HCT116 (cell line): ENCODE measurements at regions not wholly inside any gene's neighbourhood (a gene's known extent, or its start where the extent isn't known, plus 50 kb on each side); places are given as distances from the start of the nearest gene placed in this dataset.

Experiments used
- ATAC-seq: fragments of 200-7000 bp; cut with Tn5 transposase; 2 replicates; pipeline ENCODE4 v1.9.1; 2020; ENCODE audit warnings: mild to moderate bottlenecking, moderate library complexity
- BruUV-seq: library from RNA; stranded (reverse); fragments of 400-500 nt; replicated peaks from 2 replicates; lab custom pipeline; 2021; lab: Mats Ljungman, UMichigan
- CTCF ChIA-PET: fragments of 300-600 bp; sonication (Branson Sonifier 250); formaldehyde crosslinking; loops from one replicate; lab custom pipeline; 2021; ENCODE audit warnings: antibody characterized with exemption; lab: Charles Lee
- POLR2A ChIA-PET: fragments of 300-600, 350-600 bp; sonication (Branson Sonifier 250); formaldehyde crosslinking; loops from one replicate; lab custom pipeline; 2021; ENCODE audit warnings: antibody characterized with exemption; lab: Charles Lee
- RAD21 ChIA-PET, 2 experiments: fragments of 300-600 bp; sonication (Branson Sonifier 250); formaldehyde crosslinking; loops; one replicate each; lab custom pipeline; 2023; ENCODE audit warnings: low total read pairs in 2 of 2; ENCODE audit not compliant: uncharacterized antibody in 2 of 2, unreplicated experiment in 2 of 2, low non-redundant PET in 1 of 2; lab: Charles Lee
- DNase-seq: peaks from one replicate; pipeline ENCODE4 v3.0.0-alpha.2; 2010; ENCODE audit warnings: low read depth, low spot score
- H2AFZ ChIP-seq: fragments of 200-600 bp; shearing (Covaris generic), sonication (generic); 2 replicates; pipeline ENCODE4 v1.6.1; 2017; ENCODE audit warnings: low read depth, mixed run types, mixed read lengths, antibody characterized with exemption, low read length; ENCODE audit not compliant: poor library complexity, severe bottlenecking
- H3K27ac ChIP-seq: 2 replicates; pipeline ENCODE4 v1.5.1; 2012; ENCODE audit warnings: low read depth, low read length
- H3K27me3 ChIP-seq: fragments of 200-600 bp; sonication (generic); 2 replicates; pipeline ENCODE4 v1.6.1; 2016; ENCODE audit warnings: mixed run types, low read length, mixed read lengths; ENCODE audit not compliant: insufficient read depth
- H3K36me3 ChIP-seq, 2 experiments: fragments of 200-500 bp in 1 of 2; fragments of 200-600 bp in 1 of 2; sonication (Bioruptor generic) in 1 of 2; sonication (generic) in 1 of 2; 2 replicates each; pipeline versions ENCODE4 v1.5.1 to v1.6.1; 2014 to 2016; ENCODE audit warnings: low read length in 2 of 2, inconsistent platforms in 1 of 2, mixed read lengths in 1 of 2, mixed run types in 1 of 2; ENCODE audit not compliant: insufficient read depth in 2 of 2, control insufficient read depth in 1 of 2
- H3K4me1 ChIP-seq, 2 experiments: fragments of 200-600 bp in 1 of 2; sonication (generic) in 1 of 2; 2 replicates each; pipeline versions ENCODE4 v1.5.1 to v1.6.1; 2012 to 2017; ENCODE audit warnings: low read length in 2 of 2, inconsistent platforms in 1 of 2, mild to moderate bottlenecking in 1 of 2, mixed read lengths in 1 of 2, mixed run types in 1 of 2, moderate library complexity in 1 of 2; ENCODE audit not compliant: insufficient read depth in 2 of 2, control insufficient read depth in 1 of 2
- H3K4me2 ChIP-seq: fragments of 200-600 bp; sonication (generic); 2 replicates; pipeline ENCODE4 v1.6.1; 2017; ENCODE audit warnings: mixed run types, low read length, mixed read lengths
- H3K4me3 ChIP-seq, 2 experiments: fragments of 200-600 bp in 1 of 2; sonication (generic) in 1 of 2; replicated peaks in 1 of 2; 2 replicates each; pipeline ENCODE4 v1.5.1; 2011 to 2016; ENCODE audit warnings: low read length in 2 of 2, control low read depth in 1 of 2, low read depth in 1 of 2, mild to moderate bottlenecking in 1 of 2, mixed read lengths in 1 of 2, mixed run types in 1 of 2
- H3K79me2 ChIP-seq: fragments of 200-600 bp; sonication (generic); 2 replicates; pipeline ENCODE4 v1.6.1; 2017; ENCODE audit warnings: mild to moderate bottlenecking, mixed run types, low read length, moderate library complexity, mixed read lengths; ENCODE audit not compliant: insufficient read depth
- H3K9ac ChIP-seq: fragments of 200-600 bp; sonication (generic); 2 replicates; pipeline ENCODE4 v1.6.1; 2016; ENCODE audit warnings: low read length, mixed read lengths
- H3K9me2 ChIP-seq: fragments of 200-600 bp; sonication (generic), shearing (Covaris generic); 2 replicates; pipeline ENCODE4 v1.6.1; 2017; ENCODE audit warnings: mixed run types, mild to moderate bottlenecking, moderate library complexity; ENCODE audit not compliant: insufficient read depth
- H3K9me3 ChIP-seq, 2 experiments: fragments of 200-500 bp in 1 of 2; fragments of 200-600 bp in 1 of 2; sonication (Bioruptor generic) in 1 of 2; sonication (generic) in 1 of 2; 2 replicates each; pipeline ENCODE4 v1.6.1; 2014 to 2017; ENCODE audit warnings: low read length in 2 of 2, mixed read lengths in 2 of 2, inconsistent platforms in 1 of 2, low read depth in 1 of 2, mild to moderate bottlenecking in 1 of 2, mixed run types in 1 of 2, moderate library complexity in 1 of 2; ENCODE audit not compliant: control insufficient read depth in 1 of 2, insufficient read depth in 1 of 2
- H4K20me1 ChIP-seq: fragments of 200-600 bp; sonication (generic), shearing (Covaris generic); 2 replicates; pipeline ENCODE4 v1.6.1; 2017; ENCODE audit warnings: mixed run types, mild to moderate bottlenecking, moderate library complexity; ENCODE audit not compliant: insufficient read depth
- CEBPB ChIP-seq: IDR thresholded peaks from 2 replicates; pipeline ENCODE4 v1.6.1; 2012; ENCODE audit warnings: low read depth
- EGR1 ChIP-seq: IDR thresholded peaks from 2 replicates; pipeline ENCODE4 v1.6.1; 2012; ENCODE audit warnings: low read depth
- FOSL1 ChIP-seq: IDR thresholded peaks from 2 replicates; pipeline ENCODE4 v1.6.1; 2012; ENCODE audit warnings: low read depth
- JUND ChIP-seq: IDR thresholded peaks from 2 replicates; pipeline ENCODE4 v1.6.1; 2012
- RAD21 ChIP-seq: IDR thresholded peaks from 2 replicates; pipeline ENCODE4 v1.6.1; 2012; ENCODE audit warnings: low read depth, mild to moderate bottlenecking
- SIN3A ChIP-seq: IDR thresholded peaks from 2 replicates; pipeline ENCODE4 v1.6.1; 2012; ENCODE audit warnings: low read depth
- SP1 ChIP-seq: IDR thresholded peaks from 2 replicates; pipeline ENCODE4 v1.6.1; 2012; ENCODE audit warnings: low read depth
- SRF ChIP-seq: IDR thresholded peaks from 2 replicates; pipeline ENCODE4 v1.6.1; 2012; ENCODE audit warnings: low read depth
- YY1 ChIP-seq: IDR thresholded peaks from 2 replicates; pipeline ENCODE4 v1.6.1; 2011; ENCODE audit warnings: low read length, low read depth, moderate library complexity, mild to moderate bottlenecking; ENCODE audit not compliant: insufficient replicate concordance; ENCODE audit errors: extremely low read depth
- ZFX ChIP-seq: fragments of 450-650 bp; IDR thresholded peaks from 2 replicates; pipeline ENCODE4 v1.6.1; 2017
- ZNF274 ChIP-seq: fragments of 200-500 bp; sonication (Bioruptor generic); IDR thresholded peaks from 2 replicates; pipeline ENCODE4 v1.6.1; 2014; ENCODE audit warnings: mild to moderate bottlenecking, low read depth, low read length, inconsistent platforms
- intact Hi-C: fragments of 100-400 bp; cut with micrococcal nuclease; formaldehyde crosslinking; loops from 2 replicates; pipeline ENCODE4 v1.10.0; 2022
- TF ChIP-seq, protein P1 (sequence below): IDR thresholded peaks from 2 replicates; pipeline ENCODE4 v1.6.1; 2011; ENCODE audit warnings: mild to moderate bottlenecking, low read length, moderate library complexity; ENCODE audit not compliant: insufficient replicate concordance; ENCODE audit errors: extremely low read depth
- TF ChIP-seq, protein P2 (sequence below): IDR thresholded peaks from 2 replicates; pipeline ENCODE4 v1.6.1; 2012; ENCODE audit warnings: low read depth
- TF ChIP-seq, protein P3 (sequence below), 3 experiments: fragments of 200-600 bp in 1 of 3; sonication (generic) in 1 of 3; IDR thresholded peaks in 2 of 3; conservative IDR thresholded peaks in 1 of 3; 2 replicates each; pipeline ENCODE4 v1.5.1; 2012 to 2017; ENCODE audit warnings: low read depth in 2 of 3, low read length in 2 of 3, antibody characterized with exemption in 1 of 3, borderline replicate concordance in 1 of 3, control low read depth in 1 of 3, mild to moderate bottlenecking in 1 of 3, mixed read lengths in 1 of 3, mixed run types in 1 of 3, moderate library complexity in 1 of 3; ENCODE audit not compliant: insufficient read depth in 1 of 3
- TF ChIP-seq, protein P4 (sequence below): IDR thresholded peaks from 2 replicates; pipeline ENCODE4 v1.6.1; 2012

DNA sequence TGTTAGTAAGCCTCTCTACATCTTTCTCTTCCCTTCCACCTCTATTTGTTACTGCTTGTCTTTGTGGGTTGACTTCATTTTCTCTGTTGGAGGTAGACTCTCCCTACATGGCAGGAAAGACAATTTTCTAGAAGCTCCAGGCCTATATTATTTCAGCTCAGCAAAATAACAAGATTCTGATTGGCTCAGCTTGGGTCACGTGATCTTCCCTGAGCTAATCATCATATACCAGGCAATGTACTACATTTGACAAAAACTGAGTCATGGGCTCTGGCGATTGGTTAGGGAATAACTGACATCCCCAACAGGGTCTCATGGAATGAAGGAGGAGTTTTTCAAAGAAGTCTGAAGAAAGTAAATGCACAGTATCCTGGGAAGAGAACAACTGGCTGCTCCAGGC lies 65.6 kb upstream of the NR3C1 start:
- ChIA-PET RAD21 (no interaction called here), POLR2A (no interaction called here), CTCF (no interaction called here)
- H3K9me3 ChIP-seq, result no peaks in the 10 kb centered on the region
- no peak overlapping the region for H3K4me2 ChIP-seq
- DNase-seq, result no peak
- no peak overlapping the region for H2AFZ ChIP-seq
- no peak overlapping the region for H3K9ac ChIP-seq
- TF ChIP-seq YY1, result no peak
- no peak for TF ChIP-seq SIN3A
- no peak for TF ChIP-seq ZFX
- no peak for TF ChIP-seq SRF
- TF ChIP-seq, protein P1, sequence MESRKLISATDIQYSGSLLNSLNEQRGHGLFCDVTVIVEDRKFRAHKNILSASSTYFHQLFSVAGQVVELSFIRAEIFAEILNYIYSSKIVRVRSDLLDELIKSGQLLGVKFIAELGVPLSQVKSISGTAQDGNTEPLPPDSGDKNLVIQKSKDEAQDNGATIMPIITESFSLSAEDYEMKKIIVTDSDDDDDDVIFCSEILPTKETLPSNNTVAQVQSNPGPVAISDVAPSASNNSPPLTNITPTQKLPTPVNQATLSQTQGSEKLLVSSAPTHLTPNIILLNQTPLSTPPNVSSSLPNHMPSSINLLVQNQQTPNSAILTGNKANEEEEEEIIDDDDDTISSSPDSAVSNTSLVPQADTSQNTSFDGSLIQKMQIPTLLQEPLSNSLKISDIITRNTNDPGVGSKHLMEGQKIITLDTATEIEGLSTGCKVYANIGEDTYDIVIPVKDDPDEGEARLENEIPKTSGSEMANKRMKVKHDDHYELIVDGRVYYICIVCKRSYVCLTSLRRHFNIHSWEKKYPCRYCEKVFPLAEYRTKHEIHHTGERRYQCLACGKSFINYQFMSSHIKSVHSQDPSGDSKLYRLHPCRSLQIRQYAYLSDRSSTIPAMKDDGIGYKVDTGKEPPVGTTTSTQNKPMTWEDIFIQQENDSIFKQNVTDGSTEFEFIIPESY, result no peak
- TF ChIP-seq, protein P2, sequence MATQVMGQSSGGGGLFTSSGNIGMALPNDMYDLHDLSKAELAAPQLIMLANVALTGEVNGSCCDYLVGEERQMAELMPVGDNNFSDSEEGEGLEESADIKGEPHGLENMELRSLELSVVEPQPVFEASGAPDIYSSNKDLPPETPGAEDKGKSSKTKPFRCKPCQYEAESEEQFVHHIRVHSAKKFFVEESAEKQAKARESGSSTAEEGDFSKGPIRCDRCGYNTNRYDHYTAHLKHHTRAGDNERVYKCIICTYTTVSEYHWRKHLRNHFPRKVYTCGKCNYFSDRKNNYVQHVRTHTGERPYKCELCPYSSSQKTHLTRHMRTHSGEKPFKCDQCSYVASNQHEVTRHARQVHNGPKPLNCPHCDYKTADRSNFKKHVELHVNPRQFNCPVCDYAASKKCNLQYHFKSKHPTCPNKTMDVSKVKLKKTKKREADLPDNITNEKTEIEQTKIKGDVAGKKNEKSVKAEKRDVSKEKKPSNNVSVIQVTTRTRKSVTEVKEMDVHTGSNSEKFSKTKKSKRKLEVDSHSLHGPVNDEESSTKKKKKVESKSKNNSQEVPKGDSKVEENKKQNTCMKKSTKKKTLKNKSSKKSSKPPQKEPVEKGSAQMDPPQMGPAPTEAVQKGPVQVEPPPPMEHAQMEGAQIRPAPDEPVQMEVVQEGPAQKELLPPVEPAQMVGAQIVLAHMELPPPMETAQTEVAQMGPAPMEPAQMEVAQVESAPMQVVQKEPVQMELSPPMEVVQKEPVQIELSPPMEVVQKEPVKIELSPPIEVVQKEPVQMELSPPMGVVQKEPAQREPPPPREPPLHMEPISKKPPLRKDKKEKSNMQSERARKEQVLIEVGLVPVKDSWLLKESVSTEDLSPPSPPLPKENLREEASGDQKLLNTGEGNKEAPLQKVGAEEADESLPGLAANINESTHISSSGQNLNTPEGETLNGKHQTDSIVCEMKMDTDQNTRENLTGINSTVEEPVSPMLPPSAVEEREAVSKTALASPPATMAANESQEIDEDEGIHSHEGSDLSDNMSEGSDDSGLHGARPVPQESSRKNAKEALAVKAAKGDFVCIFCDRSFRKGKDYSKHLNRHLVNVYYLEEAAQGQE, result no peak
- no peak for TF ChIP-seq FOSL1
- TF ChIP-seq JUND, result no peak
- TF ChIP-seq, protein P3, sequence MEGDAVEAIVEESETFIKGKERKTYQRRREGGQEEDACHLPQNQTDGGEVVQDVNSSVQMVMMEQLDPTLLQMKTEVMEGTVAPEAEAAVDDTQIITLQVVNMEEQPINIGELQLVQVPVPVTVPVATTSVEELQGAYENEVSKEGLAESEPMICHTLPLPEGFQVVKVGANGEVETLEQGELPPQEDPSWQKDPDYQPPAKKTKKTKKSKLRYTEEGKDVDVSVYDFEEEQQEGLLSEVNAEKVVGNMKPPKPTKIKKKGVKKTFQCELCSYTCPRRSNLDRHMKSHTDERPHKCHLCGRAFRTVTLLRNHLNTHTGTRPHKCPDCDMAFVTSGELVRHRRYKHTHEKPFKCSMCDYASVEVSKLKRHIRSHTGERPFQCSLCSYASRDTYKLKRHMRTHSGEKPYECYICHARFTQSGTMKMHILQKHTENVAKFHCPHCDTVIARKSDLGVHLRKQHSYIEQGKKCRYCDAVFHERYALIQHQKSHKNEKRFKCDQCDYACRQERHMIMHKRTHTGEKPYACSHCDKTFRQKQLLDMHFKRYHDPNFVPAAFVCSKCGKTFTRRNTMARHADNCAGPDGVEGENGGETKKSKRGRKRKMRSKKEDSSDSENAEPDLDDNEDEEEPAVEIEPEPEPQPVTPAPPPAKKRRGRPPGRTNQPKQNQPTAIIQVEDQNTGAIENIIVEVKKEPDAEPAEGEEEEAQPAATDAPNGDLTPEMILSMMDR (IDR thresholded peaks at IDR 0.05 in 2 of 3, conservative IDR thresholded peaks at IDR 0.05 in 1 of 3; ENCODE audit: borderline replicate concordance in 1 of 3, insufficient read depth in 1 of 3, low read depth in 2 of 3, low read length in 2 of 3), result no peak
- TF ChIP-seq, protein P4, sequence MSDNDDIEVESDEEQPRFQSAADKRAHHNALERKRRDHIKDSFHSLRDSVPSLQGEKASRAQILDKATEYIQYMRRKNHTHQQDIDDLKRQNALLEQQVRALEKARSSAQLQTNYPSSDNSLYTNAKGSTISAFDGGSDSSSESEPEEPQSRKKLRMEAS, result no peak
- no peak for TF ChIP-seq ZNF274
- TF ChIP-seq EGR1, result no peak
- no peak for TF ChIP-seq CEBPB
- TF ChIP-seq RAD21, result no peak
- TF ChIP-seq SP1, result no peak
- no peaks in the 10 kb centered on the region for H3K9me2 ChIP-seq
- no peaks in the 10 kb centered on the region for H3K36me3 ChIP-seq
- H3K27ac ChIP-seq, result no peak overlapping the region
- ATAC-seq, result no peak
- no peaks in the 10 kb centered on the region for H4K20me1 ChIP-seq
- no TSS peak for BruUV-seq
- peaks cover 0 to 4% of the 10 kb centered on the region in 2 experiments; a peak in 1 of 4 replicates for H3K4me1 ChIP-seq
- no peaks in the 10 kb centered on the region for H3K79me2 ChIP-seq
- no peak overlapping the region for H3K4me3 ChIP-seq
- intact Hi-C loops, result no loop called here
- no peaks in the 10 kb centered on the region for H3K27me3 ChIP-seq
